ENCODE measurements at regions not wholly inside any gene's neighbourhood (a gene's known extent, or its start where the extent isn't known, plus 50 kb on each side); places are given as distances from the start of the nearest gene placed in this dataset.

GRCh38 chr2:150052457-150052856 is 435.0 kb downstream of the RND3 start:
- Histone ChIP-seq H3K4me3 (ENCODE audit: low read length, poor library complexity, severe bottlenecking) (no peak overlapping the region), H3K79me2 (ENCODE audit: insufficient read depth, low read length) (no peaks in the 10 kb centered on the region), H3F3A (ENCODE audit: low read depth) (no peaks in the 10 kb centered on the region), H3K9ac (ENCODE audit: low read depth, low read length, poor library complexity, severe bottlenecking) (no peak overlapping the region), H3K4me2 (ENCODE audit: low read depth, low read length, poor library complexity, severe bottlenecking) (no peak overlapping the region), H3K4me1 (ENCODE audit: insufficient read depth, low read length, poor library complexity, severe bottlenecking) (no peaks in the 10 kb centered on the region), H3K36me3 (ENCODE audit: insufficient read depth, low read length) (no peaks in the 10 kb centered on the region), H3K9me2 (replicated peaks; ENCODE audit: low read depth, low read length) (no peaks in the 10 kb centered on the region), H2AFZ (ENCODE audit: low read length) (no peak overlapping the region), H3K9me3 (ENCODE audit: insufficient read depth, low read depth, low read length) (no peaks in the 10 kb centered on the region), H4K20me1 (ENCODE audit: insufficient read depth, low read length, poor library complexity, severe bottlenecking) (no peaks in the 10 kb centered on the region), H3K27me3 (ENCODE audit: insufficient read depth, low read length, poor library complexity, severe bottlenecking) (no peaks in the 10 kb centered on the region)
- TF ChIP-seq CTCF (conservative IDR thresholded peaks at IDR 0.05; ENCODE audit: low read length) (no peak), EZH2phosphoT487 (IDR thresholded peaks at IDR 0.05; ENCODE audit: borderline replicate concordance) (no peak)

- H2AFZ ChIP-seq (ENCODE audit: low read length): no peak overlapping the region
- H3K36me3 ChIP-seq (ENCODE audit: insufficient read depth, low read length): no peaks in the 10 kb centered on the region
- no peaks in the 10 kb centered on the region for H3K9me3 ChIP-seq (ENCODE audit: insufficient read depth, low read depth, low read length)
- no peak for TF ChIP-seq CTCF (conservative IDR thresholded peaks at IDR 0.05; ENCODE audit: low read length)
- TF ChIP-seq EZH2phosphoT487 (IDR thresholded peaks at IDR 0.05; ENCODE audit: borderline replicate concordance): no peak
- H3K79me2 ChIP-seq (ENCODE audit: insufficient read depth, low read length): no peaks in the 10 kb centered on the region
- no peaks in the 10 kb centered on the region for H3F3A ChIP-seq (ENCODE audit: low read depth)
- no peaks in the 10 kb centered on the region for H3K27me3 ChIP-seq (ENCODE audit: insufficient read depth, low read length, poor library complexity, severe bottlenecking)
- H3K9me2 ChIP-seq (replicated peaks; ENCODE audit: low read depth, low read length): no peaks in the 10 kb centered on the region
- H3K9ac ChIP-seq (ENCODE audit: low read depth, low read length, poor library complexity, severe bottlenecking): no peak overlapping the region
- no peaks in the 10 kb centered on the region for H4K20me1 ChIP-seq (ENCODE audit: insufficient read depth, low read length, poor library complexity, severe bottlenecking)
- H3K4me1 ChIP-seq (ENCODE audit: insufficient read depth, low read length, poor library complexity, severe bottlenecking): no peaks in the 10 kb centered on the region
- H3K4me2 ChIP-seq (ENCODE audit: low read depth, low read length, poor library complexity, severe bottlenecking): no peak overlapping the region
- no peak overlapping the region for H3K4me3 ChIP-seq (ENCODE audit: low read length, poor library complexity, severe bottlenecking)
Observed at GRCh38 chr2:150051004-150051403, 436.5 kb downstream of the RND3 start.

GRCh38 chr2:150050036-150050435 is 437.4 kb downstream of the RND3 start:
- TF ChIP-seq CTCF (conservative IDR thresholded peaks at IDR 0.05; ENCODE audit: low read length) (no peak), EZH2phosphoT487 (IDR thresholded peaks at IDR 0.05; ENCODE audit: borderline replicate concordance) (no peak)
- H3F3A ChIP-seq (ENCODE audit: low read depth): no peaks in the 10 kb centered on the region
- no peaks in the 10 kb centered on the region for H3K9me2 ChIP-seq (replicated peaks; ENCODE audit: low read depth, low read length)
- H3K9me3 ChIP-seq (ENCODE audit: insufficient read depth, low read depth, low read length): no peaks in the 10 kb centered on the region
- no peak overlapping the region for H3K4me3 ChIP-seq (ENCODE audit: low read length, poor library complexity, severe bottlenecking)
- H3K27me3 ChIP-seq (ENCODE audit: insufficient read depth, low read length, poor library complexity, severe bottlenecking): no peaks in the 10 kb centered on the region
- H3K4me2 ChIP-seq (ENCODE audit: low read depth, low read length, poor library complexity, severe bottlenecking): no peak overlapping the region
- H3K9ac ChIP-seq (ENCODE audit: low read depth, low read length, poor library complexity, severe bottlenecking): no peak overlapping the region
- no peaks in the 10 kb centered on the region for H3K36me3 ChIP-seq (ENCODE audit: insufficient read depth, low read length)
- no peaks in the 10 kb centered on the region for H4K20me1 ChIP-seq (ENCODE audit: insufficient read depth, low read length, poor library complexity, severe bottlenecking)
- H2AFZ ChIP-seq (ENCODE audit: low read length): no peak overlapping the region
- no peaks in the 10 kb centered on the region for H3K79me2 ChIP-seq (ENCODE audit: insufficient read depth, low read length)
- H3K4me1 ChIP-seq (ENCODE audit: insufficient read depth, low read length, poor library complexity, severe bottlenecking): no peaks in the 10 kb centered on the region

Measured in Loucy (cell line).